Keratinocyte (primary cell): ENCODE measurements at regions not wholly inside any gene's neighbourhood (a gene's known extent, or its start where the extent isn't known, plus 50 kb on each side); places are given as distances from the start of the nearest gene placed in this dataset.

ENCODE experiments used
- DNase-seq: peaks from one replicate; pipeline ENCODE4 v3.0.0-alpha.2; 2011; ENCODE audit warnings: low read depth, missing footprints, low spot score
- FAIRE-seq: peaks from 2 replicates; lab custom pipeline; 2011; peaks lifted over from hg19 to GRCh38; lab: Jason Lieb, UNC
- H2AFZ ChIP-seq: 2 replicates; pipeline ENCODE4 v1.6.0; 2012; ENCODE audit warnings: low read length, control low read depth, inconsistent platforms; ENCODE audit not compliant: control insufficient read depth
- H3K27ac ChIP-seq: 2 replicates; pipeline ENCODE4 v1.5.1; 2011; ENCODE audit warnings: low read length; ENCODE audit not compliant: control insufficient read depth, insufficient read depth
- H3K27me3 ChIP-seq: 3 replicates; pipeline ENCODE4 v1.6.0; 2011; ENCODE audit warnings: low read length; ENCODE audit not compliant: control insufficient read depth, insufficient read depth; ENCODE audit errors: extremely low read depth
- H3K36me3 ChIP-seq, 2 experiments: 2 replicates in 1 of 2; 3 replicates in 1 of 2; pipeline ENCODE4 v1.5.1; 2011; ENCODE audit warnings: low read length in 2 of 2, mild to moderate bottlenecking in 1 of 2; ENCODE audit not compliant: control insufficient read depth in 2 of 2, insufficient read depth in 2 of 2; ENCODE audit errors: extremely low read depth in 1 of 2
- H3K4me1 ChIP-seq: 3 replicates; pipeline ENCODE4 v1.5.1; 2011; ENCODE audit warnings: low read length; ENCODE audit not compliant: control insufficient read depth, insufficient read depth; ENCODE audit errors: extremely low read depth
- H3K4me2 ChIP-seq: 3 replicates; pipeline ENCODE4 v1.6.0; 2011; ENCODE audit warnings: low read depth, low read length; ENCODE audit not compliant: control insufficient read depth, insufficient read depth; ENCODE audit errors: extremely low read depth
- H3K4me3 ChIP-seq, 3 experiments: fragments of 200-600 bp in 1 of 3; sonication (generic) in 1 of 3; 2 replicates in 2 of 3; 3 replicates in 1 of 3; pipeline ENCODE4 v1.5.1; 2011 to 2016; ENCODE audit warnings: low read length in 3 of 3, mild to moderate bottlenecking in 3 of 3, control low read depth in 2 of 3, inconsistent platforms in 1 of 3, low read depth in 1 of 3, mixed read lengths in 1 of 3, mixed run types in 1 of 3, moderate library complexity in 1 of 3; ENCODE audit not compliant: control insufficient read depth in 2 of 3, insufficient read depth in 2 of 3; ENCODE audit errors: extremely low read depth in 1 of 3
- H3K79me2 ChIP-seq: 2 replicates; pipeline ENCODE4 v1.6.0; 2012; ENCODE audit warnings: low read length; ENCODE audit not compliant: control insufficient read depth, insufficient read depth
- H3K9ac ChIP-seq: 3 replicates; pipeline ENCODE4 v1.6.0; 2011; ENCODE audit warnings: low read length; ENCODE audit not compliant: control insufficient read depth, insufficient read depth; ENCODE audit errors: extremely low read depth
- H3K9me1 ChIP-seq: 3 replicates; pipeline ENCODE4 v1.6.0; 2011; ENCODE audit warnings: low read length; ENCODE audit not compliant: control insufficient read depth, insufficient read depth; ENCODE audit errors: extremely low read depth
- H3K9me3 ChIP-seq: 2 replicates; pipeline ENCODE4 v1.5.1; 2012; ENCODE audit warnings: low read depth, low read length; ENCODE audit not compliant: control insufficient read depth
- H4K20me1 ChIP-seq: 3 replicates; pipeline ENCODE4 v1.6.0; 2011; ENCODE audit warnings: low read length; ENCODE audit not compliant: control insufficient read depth, insufficient read depth; ENCODE audit errors: extremely low read depth
- CTCF ChIP-seq, 3 experiments: IDR thresholded peaks in 1 of 3; conservative IDR thresholded peaks in 1 of 3; optimal IDR thresholded peaks in 1 of 3; 2 replicates in 2 of 3; 3 replicates in 1 of 3; pipeline versions ENCODE3 to v1.5.1; 2011; ENCODE audit warnings: low read length in 3 of 3, mild to moderate bottlenecking in 3 of 3, moderate library complexity in 2 of 3, control low read depth in 1 of 3, inconsistent platforms in 1 of 3; ENCODE audit not compliant: insufficient read depth in 2 of 3; ENCODE audit errors: extremely low read depth in 1 of 3
- EZH2 ChIP-seq: IDR thresholded peaks from one replicate; pipeline ENCODE4 v1.6.1; 2012; ENCODE audit warnings: inconsistent platforms, mild to moderate bottlenecking, low read length, moderate library complexity
- dilution Hi-C: fragments of 300-500 bp; cut with MboI; formaldehyde crosslinking; loops from one replicate; pipeline ENCODE4 v1.7.0; 2020; ENCODE audit warnings: low sequenced_read_pairs; ENCODE audit not compliant: extremely low pct_ligation_motif_present

GRCh38 chr5:82816926-82817325 lies 260.3 kb downstream of the TMEM167A start:
- H3K27me3 ChIP-seq = no peaks in the 10 kb centered on the region
- dilution Hi-C loops = no loop called here
- H3K36me3 ChIP-seq = no peaks in the 10 kb centered on the region
- no peak overlapping the region for H3K4me2 ChIP-seq
- no peaks in the 10 kb centered on the region for H3K9me3 ChIP-seq
- no peaks in the 10 kb centered on the region for H3K9me1 ChIP-seq
- DNase-seq (no peak), FAIRE-seq (no peak)
- H3K27ac ChIP-seq = no peak overlapping the region
- H3K79me2 ChIP-seq = no peaks in the 10 kb centered on the region
- H2AFZ ChIP-seq = no peak overlapping the region
- no peak overlapping the region for H3K9ac ChIP-seq
- TF ChIP-seq CTCF (optimal IDR thresholded peaks at IDR 0.05 in 1 of 3, IDR thresholded peaks at IDR 0.05 in 1 of 3, conservative IDR thresholded peaks at IDR 0.05 in 1 of 3; ENCODE audit: extremely low read depth in 1 of 3, insufficient read depth in 2 of 3, low read length in 3 of 3) (no peak), EZH2 (no peak)
- H3K4me3 ChIP-seq = no peak overlapping the region
- H3K4me1 ChIP-seq = no peaks in the 10 kb centered on the region
- H4K20me1 ChIP-seq = no peaks in the 10 kb centered on the region

GRCh38 chr5:82815871-82816270 lies 261.3 kb downstream of the TMEM167A start:
- no peak overlapping the region for H2AFZ ChIP-seq
- no peak for TF ChIP-seq EZH2
- no peak for TF ChIP-seq CTCF (optimal IDR thresholded peaks at IDR 0.05 in 1 of 3, IDR thresholded peaks at IDR 0.05 in 1 of 3, conservative IDR thresholded peaks at IDR 0.05 in 1 of 3; ENCODE audit: extremely low read depth in 1 of 3, insufficient read depth in 2 of 3, low read length in 3 of 3)
- no peak for DNase-seq
- H3K9ac ChIP-seq = no peak overlapping the region
- no peaks in the 10 kb centered on the region for H3K27me3 ChIP-seq
- H3K9me1 ChIP-seq = no peaks in the 10 kb centered on the region
- no peaks in the 10 kb centered on the region for H3K79me2 ChIP-seq
- no peak overlapping the region for H3K27ac ChIP-seq
- no peaks in the 10 kb centered on the region for H3K36me3 ChIP-seq
- H3K4me3 ChIP-seq = no peak overlapping the region
- FAIRE-seq = no peak
- dilution Hi-C loops = no loop called here
- H4K20me1 ChIP-seq = no peaks in the 10 kb centered on the region
- H3K9me3 ChIP-seq = no peaks in the 10 kb centered on the region
- H3K4me1 ChIP-seq = no peaks in the 10 kb centered on the region
- H3K4me2 ChIP-seq = no peak overlapping the region
